A549 (cell line): ENCODE measurements at regions not wholly inside any gene's neighbourhood (a gene's known extent, or its start where the extent isn't known, plus 50 kb on each side); places are given as distances from the start of the nearest gene placed in this dataset.

ENCODE experiments used
- CBX8 ChIP-seq: fragments of 200-600 bp; sonication (generic); IDR thresholded peaks from 2 replicates; pipeline ENCODE4 v1.6.1; 2016
- CTCF ChIP-seq: fragments of >200 bp; sonication (Bioruptor Twin); formaldehyde crosslinking; IDR thresholded peaks from 3 replicates; pipeline ENCODE4 v1.5.1; 2016
- ELK1 ChIP-seq: fragments of 150-350 bp; IDR thresholded peaks from 2 replicates; pipeline ENCODE4 v1.6.1; 2014; ENCODE audit warnings: low read depth, mild to moderate bottlenecking, low read length
- ESRRA ChIP-seq: fragments of 150-350 bp; IDR thresholded peaks from 2 replicates; pipeline ENCODE4 v1.6.1; 2014; ENCODE audit warnings: mild to moderate bottlenecking, low read length, borderline replicate concordance
- MYC ChIP-seq: IDR thresholded peaks from 2 replicates; pipeline ENCODE4 v1.6.1; 2012; ENCODE audit warnings: mild to moderate bottlenecking, inconsistent platforms, low read length, improper control_type of control experiment, borderline replicate concordance
- PHF8 ChIP-seq: fragments of 200-600 bp; sonication (generic); IDR thresholded peaks from 2 replicates; pipeline ENCODE4 v1.6.1; 2016; ENCODE audit warnings: low read depth, mild to moderate bottlenecking, antibody characterized with exemption, moderate library complexity, borderline replicate concordance
- POLR2A ChIP-seq: IDR thresholded peaks from 2 replicates; pipeline ENCODE4 v1.6.1; 2012; ENCODE audit warnings: mild to moderate bottlenecking, low read length
- RAD21 ChIP-seq, 2 experiments: fragments of >200 bp in 1 of 2; sonication (Bioruptor Twin) in 1 of 2; formaldehyde crosslinking in 1 of 2; IDR thresholded peaks in 1 of 2; conservative IDR thresholded peaks in 1 of 2; 2 replicates in 1 of 2; 3 replicates in 1 of 2; pipeline ENCODE4 v1.6.1; 2012 to 2018; ENCODE audit warnings: inconsistent platforms in 1 of 2
- RFX5 ChIP-seq: fragments of 450-650 bp; IDR thresholded peaks from 2 replicates; pipeline ENCODE4 v1.7.1; 2014; ENCODE audit warnings: antibody characterized with exemption, mild to moderate bottlenecking, moderate library complexity
- USF2 ChIP-seq: fragments of 450-650 bp; IDR thresholded peaks from 2 replicates; pipeline ENCODE4 v1.6.1; 2014; ENCODE audit warnings: antibody characterized with exemption
- ZC3H11A ChIP-seq: fragments of 450-650 bp; IDR thresholded peaks from 2 replicates; pipeline ENCODE4 v1.6.1; 2014; ENCODE audit warnings: antibody characterized with exemption, mild to moderate bottlenecking

- TF ChIP-seq CTCF, result no peak
- TF ChIP-seq RAD21 (conservative IDR thresholded peaks at IDR 0.05 in 1 of 2, IDR thresholded peaks at IDR 0.05 in 1 of 2), result no peak
- no peak for TF ChIP-seq POLR2A
- no peak for TF ChIP-seq USF2
- no peak for TF ChIP-seq ZC3H11A
- TF ChIP-seq MYC, result no peak
- no peak for TF ChIP-seq RFX5
- no peak for TF ChIP-seq ESRRA
- no peak for TF ChIP-seq ELK1
- TF ChIP-seq PHF8, result no peak
- no peak for TF ChIP-seq CBX8
Observed at GRCh38 chr6:111928139-111928538, 54.9 kb upstream of the FYN start.
